Fibroblast of skin of right biceps (primary cell): ENCODE measurements at regions not wholly inside any gene's neighbourhood (a gene's known extent, or its start where the extent isn't known, plus 50 kb on each side); places are given as distances from the start of the nearest gene placed in this dataset.
"Not testable (repeated sequence)": the region's sequence is repeated elsewhere in the genome, so short reads cannot be mapped to it uniquely, and the experiment has no call there.

Experiments
- DNase-seq: peaks from one replicate; pipeline ENCODE4 v3.0.0-alpha.2; 2013

- no peak for DNase-seq
Measured at GRCh38 chr4:79266136-79266535, 59.7 kb downstream of the NAA11 start.

DNA sequence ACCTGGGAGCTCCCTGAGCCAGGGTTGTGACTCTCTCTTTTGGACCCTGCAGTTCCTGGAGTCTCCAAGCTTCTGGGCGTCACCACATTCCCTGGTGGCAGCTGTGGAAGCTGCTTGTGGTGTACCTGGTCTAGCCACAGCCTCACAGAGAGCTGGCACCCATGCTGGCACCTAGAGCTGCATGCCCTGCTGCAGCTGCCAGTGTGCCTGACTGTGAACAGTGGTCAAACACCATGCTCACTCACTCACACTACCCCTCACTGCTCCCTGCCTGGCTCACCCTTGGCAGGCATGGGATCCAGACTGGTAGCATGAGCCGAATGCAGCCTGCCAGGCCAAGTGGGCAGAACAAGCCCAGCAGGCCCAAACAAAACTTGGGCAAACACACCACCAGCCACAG lies 66.6 kb downstream of the NAA11 start:
- DNase-seq, result no peak

DNA sequence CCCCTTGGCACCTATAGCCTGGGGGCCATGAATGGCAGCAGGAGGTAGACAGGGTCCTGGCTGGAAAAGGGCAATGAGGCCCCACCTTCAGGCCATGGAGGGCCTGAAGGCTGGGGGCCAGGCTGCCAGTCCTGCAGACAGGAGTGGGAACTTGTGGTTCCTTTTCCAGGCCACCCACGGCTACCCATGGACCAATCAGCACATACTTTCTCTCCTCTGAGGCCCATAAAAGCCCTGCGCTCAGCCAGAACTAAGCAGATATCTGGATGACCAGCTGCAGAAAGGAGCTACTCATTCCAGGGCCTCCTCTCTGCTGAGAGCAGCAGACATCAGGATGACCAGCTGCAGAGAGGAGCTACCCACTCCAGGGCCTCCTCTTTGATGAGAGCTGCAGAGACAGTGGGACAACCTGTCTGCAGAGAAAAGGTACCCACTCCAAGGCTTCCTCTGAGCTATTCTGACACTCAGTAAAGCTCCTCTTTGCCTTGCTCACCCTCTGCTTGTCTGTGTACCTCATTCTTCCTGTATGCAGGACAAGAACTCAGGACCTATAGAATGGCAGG lies 67.2 kb downstream of the NAA11 start:
- DNase-seq, result no peak

DNA sequence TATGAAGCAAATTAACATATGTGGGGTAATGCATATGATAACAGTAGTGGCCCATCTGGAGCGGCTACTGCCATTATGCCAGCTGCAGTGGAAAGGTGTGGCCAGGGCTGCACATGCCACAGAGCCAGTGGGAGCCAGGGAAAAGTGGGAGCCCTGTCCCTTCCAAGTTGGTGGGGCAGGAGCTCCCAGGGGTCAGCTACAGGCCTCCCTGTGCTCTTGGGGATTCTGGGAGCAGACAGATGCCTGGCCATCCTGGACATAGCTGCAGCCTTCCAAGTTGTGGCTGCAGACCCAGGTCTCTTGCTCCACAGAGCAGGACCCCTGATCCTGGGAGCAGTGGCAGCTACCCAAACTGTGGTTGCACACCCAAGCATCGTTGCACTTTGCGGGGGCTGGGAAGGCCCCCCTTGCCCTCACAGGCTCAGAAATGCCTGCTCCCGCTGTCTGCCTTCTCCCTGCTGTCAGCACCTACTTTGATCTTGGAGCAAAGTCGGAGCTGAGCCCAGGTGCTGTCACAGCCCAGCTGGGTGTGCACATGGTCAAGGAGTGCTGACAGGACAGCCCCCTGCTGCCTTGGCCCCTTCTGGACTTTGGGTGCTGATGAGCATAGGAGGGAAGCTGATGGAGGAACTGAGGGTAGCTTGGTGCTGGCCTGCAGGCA lies 67.8 kb downstream of the NAA11 start:
- DNase-seq, result no peak

DNA sequence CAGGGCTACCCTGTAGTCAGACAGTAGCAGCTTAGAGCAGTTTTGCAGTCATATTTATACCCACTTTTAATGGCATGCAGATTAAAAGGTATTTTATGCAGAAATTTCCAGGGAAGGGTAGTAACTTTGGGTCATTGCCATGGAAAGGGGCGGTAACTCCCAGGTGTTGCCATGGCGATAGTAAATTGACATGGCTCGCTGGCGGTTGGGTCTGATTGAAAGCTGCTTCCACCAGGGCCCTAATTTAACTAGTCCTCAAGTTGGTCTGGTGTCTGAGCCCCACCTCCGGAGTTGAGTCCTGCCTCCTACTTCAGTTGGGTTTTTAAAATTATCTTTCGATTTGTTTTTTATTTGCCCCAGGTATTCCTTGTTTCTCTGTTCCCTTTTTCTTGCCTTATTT lies 70.1 kb downstream of the NAA11 start:
- no peak for DNase-seq

GRCh38 chr4:79253924-79254323 lies 71.9 kb downstream of the NAA11 start:
- no peak for DNase-seq

DNA sequence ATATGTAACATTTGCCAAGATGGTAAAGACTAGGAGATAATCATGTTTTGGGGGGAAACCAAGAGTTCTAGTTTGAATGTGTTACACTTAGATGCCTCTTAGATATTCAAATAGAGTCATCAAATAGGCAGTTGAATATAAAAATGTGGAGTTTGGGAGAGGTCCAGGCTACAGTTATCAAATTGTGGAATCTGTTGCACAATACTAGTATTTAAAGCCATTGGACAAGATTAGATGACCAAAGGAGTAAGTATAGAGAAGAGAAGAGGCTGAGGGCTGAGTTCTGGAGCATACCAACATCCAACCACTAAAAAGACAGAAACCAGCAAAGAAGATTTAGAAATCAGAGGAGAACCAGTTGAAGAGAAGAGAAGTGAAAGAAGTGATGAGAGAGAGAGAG lies 72.7 kb downstream of the NAA11 start:
- DNase-seq, result peak; percentile 1

DNA sequence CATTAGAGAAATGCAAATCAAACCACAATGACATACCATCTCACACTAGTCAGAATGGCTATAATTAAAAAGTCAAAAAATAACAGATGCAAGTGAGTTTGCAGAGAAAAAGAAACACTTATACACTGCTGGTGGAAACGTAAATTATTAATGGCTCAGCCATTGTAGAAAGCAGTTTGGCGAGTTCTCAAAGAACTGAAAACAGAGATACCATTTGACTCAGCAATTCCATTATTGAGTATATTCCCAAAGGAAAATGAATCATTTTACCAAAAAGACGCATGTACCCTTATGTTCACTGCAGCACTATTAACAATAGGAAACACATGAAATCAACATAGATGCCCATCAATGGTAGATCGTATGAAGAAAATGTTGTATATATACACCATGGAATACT lies 75.0 kb downstream of the NAA11 start:
- peak; percentile 88 for DNase-seq

DNA sequence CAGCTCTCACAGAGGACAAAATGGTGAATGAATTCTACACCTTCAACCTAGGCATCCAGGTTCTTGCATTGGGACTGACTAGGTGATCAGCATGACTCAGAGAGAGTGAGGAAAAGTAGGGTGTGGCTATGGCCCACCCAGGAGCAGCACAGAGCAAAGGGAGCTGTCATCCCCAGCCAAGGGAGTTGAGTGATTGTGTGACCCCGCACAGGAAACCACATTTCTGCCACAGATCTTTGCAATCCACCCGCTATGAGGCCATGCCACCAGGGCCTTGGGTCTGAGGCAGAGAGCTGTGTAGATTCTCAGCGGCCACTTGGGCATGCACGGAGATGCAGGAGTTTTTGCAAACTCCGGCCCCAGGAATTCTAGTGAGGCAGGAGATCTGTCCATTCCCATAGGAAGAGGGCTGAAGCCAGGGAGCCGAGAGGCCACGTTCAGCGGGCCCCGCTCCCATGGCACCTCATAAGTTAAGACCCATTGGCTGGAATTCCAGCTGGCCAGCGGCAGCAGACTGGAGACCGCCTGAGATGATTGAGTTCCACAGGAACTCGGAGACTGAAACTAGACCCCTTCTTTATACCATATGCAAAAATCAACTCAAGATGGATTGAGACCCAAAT lies 75.9 kb downstream of the NAA11 start:
- DNase-seq, result peak; percentile 53

DNA sequence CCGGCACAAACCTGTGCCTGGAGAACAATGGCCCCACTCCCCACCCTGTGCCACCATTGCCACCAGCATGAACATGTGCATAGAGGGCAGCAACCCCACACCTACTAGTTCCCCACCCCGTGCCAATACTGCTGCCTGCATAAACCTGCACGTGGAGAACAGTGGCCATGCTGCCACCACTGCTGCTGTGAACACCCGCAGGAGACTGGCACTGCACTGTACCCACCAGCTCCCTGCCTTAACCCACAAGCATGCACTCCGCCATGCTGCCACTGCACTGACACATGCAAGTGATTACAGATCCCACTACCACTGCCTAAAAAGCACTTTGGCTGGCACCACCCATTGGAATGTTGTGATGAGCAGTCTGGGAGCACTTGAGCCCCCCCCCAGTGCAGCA lies 77.3 kb downstream of the NAA11 start:
- DNase-seq, result no peak

- no peak for DNase-seq
Measured at GRCh38 chr4:79247695-79248394, 78.0 kb downstream of the NAA11 start.

DNA sequence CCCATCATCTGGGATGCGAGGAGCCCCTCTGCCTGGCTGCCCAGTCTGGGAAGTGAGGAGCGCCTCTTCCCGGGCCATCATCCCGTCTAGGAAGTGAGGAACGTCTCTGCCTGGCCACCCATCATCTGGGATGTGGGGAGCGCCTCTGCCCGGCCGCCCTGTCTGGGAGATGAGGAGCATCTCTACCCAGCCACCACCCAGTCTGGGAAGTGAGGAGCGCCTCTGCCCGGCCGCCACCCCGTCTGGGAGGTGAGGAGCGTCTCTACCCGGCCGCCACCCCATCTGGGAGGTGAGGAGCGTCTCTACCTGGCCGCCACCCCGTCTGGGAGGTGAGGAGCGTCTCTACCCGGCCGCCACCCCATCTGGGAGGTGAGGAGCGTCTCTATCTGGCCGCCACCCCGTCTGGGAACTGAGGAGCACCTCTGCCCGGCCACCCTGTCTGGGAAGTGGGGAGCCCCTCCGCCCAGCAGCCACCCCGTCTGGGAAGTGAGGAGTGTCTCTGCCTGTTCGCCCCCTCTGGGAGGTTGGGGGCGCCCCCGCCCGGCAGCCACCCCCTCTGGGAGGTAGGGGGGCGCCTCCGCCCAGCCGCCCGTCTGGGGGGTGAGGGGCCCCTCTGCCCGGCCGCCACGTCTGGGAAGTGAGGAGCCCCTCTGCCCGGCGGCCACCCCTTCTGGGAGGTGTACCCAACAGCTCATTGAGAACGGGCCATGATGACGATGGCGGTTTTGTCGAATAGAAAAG lies 80.5 kb downstream of the NAA11 start:
- not testable (repeated sequence) for DNase-seq

GRCh38 chr4:79241846-79242245 lies 84.0 kb downstream of the NAA11 start:
- peak; percentile 94 for DNase-seq

DNA sequence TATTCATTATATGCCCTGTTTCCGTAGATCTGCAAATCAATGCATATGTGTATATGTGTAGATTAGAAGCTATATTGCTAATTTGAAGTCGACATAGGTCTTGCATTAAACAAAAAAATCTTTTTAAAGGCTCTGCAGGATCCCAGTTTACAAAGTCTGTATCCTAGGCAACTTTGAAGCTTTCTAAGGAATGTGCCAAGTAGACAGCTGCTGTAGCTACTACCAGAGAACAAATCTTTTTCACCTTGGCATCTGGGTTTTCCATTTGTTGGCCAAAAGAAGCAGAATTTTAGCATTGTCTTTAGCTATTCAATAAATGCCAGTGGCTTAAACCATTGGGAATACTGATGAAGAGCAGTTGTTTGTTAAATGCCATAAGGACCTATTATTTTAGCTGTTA lies 88.0 kb downstream of the NAA11 start:
- DNase-seq, result no peak

DNA sequence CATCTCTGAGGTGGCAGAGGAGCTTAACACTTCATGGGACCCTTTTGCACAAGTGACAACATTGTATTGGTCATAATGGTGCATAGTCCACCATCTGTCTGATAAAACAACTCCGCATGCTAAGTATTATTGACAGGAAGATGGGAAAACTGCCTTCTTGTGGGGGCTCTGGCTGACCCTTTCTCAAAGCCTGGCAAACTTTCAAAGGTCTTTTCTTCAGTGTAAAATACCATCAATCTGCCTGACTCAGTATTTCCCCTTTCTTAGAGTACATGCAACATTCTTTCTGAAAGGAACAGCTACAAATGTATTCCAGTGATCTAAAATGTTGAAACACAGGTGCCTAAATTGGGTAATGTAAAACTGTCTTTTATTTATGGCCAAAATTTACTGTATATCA lies 89.1 kb downstream of the NAA11 start:
- DNase-seq, result no peak

DNA sequence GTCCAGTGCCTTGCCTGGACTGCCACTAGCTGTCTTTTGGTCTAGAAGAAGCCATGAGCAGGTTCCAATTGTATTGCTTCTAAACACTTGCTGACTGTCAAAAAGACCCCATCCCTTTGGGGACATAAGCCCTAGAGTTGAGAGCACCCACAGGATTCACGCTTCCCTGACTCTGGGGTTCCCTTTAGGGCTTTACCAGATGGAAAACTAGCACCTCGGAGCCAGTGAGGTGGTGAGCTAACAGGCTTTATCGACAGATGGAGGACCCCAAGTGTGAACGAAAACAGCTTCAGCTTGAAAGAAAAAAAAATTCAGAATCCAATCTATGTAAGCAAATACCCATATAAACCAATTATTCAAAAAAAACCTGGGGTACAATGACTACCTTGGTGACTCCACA lies 90.8 kb downstream of the NAA11 start:
- no peak for DNase-seq

GRCh38 chr4:79233820-79234219 lies 92.0 kb downstream of the NAA11 start:
- DNase-seq, result no peak

DNA sequence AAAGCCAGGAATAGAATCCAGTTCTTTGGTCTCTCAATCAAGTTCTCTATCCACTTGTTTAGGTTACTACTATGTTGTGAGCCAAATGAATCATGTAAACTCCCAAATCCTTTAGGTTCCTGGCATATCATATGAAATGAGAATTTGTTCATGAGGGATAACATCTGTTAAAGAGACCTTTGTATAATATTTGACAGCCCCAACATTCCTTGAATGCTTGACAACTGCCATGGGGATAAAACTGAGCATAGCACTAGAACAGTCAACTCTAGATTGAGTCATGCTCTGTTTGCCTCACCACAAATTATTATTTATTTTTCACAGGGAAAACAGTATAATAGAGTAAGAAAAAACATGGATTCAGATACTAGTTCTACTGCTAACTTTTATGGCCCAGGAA lies 93.3 kb downstream of the NAA11 start:
- peak; percentile 58 for DNase-seq

DNA sequence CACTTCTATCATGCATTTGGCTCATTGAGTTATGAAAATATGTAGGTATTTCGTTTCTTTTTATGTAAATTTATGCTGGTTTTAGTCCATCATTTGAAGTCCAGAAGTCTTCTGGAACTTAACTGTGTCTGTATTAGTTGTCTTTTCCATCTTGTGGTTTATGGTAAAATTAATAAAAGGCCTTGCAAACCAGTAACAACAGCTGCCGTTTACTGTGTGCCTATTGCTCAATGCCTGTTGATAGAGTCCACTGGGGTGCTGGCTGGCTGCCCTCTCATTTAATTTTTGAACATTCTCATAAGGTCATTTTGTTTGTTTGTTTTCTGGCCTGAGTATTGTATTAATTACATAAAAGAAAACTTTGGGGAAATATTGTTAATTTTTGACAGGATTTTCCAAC lies 98.0 kb downstream of the NAA11 start:
- no peak for DNase-seq

DNA sequence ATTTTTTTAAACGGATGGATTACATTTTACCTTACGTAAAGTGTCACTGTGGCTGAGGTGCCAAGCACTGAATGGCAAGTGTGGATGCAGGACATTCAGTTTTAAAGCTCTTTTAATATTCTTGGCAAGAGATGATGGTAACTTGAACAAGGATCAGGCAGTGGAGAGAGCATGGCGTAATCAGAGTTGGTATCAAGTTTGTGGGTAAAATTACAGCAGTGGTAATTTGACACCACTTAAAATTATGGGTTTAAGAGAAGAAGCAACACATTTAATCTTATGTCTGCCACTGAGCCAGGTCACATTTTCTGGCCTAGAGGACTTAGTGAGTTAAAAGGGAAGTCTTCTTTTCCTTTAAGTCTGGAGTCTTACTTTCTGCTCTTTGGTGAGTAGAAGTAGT lies 100.5 kb downstream of the NAA11 start:
- no peak for DNase-seq

DNA sequence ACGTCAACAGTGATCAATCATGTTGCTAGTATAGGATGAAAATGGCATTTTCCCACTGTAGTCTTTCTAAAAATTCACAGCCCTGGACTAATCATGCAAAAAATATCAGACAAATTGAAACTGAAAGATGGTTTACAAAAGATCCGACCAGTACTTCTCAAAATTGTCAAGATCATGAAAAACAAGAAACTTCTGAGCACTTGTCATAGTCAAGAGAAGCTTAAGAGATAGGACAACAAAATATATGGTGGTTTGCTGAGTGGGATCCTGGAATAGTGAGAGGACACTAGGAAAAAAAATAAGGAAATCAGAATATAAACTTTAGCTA lies 101.1 kb downstream of the NAA11 start:
- no peak for DNase-seq

- no peak for DNase-seq
Measured at GRCh38 chr4:79223993-79224776, 101.7 kb downstream of the NAA11 start.

- no peak for DNase-seq
Measured at GRCh38 chr4:79217025-79217424, 108.8 kb downstream of the NAA11 start.
